Stimulated activated CD8-positive, alpha-beta memory T cell treated with anti-CD3 and anti-CD28 coated beads, Interleukin-15, amount 100 ng/mL, for 4 hours (primary cell): ENCODE measurements at regions not wholly inside any gene's neighbourhood (a gene's known extent, or its start where the extent isn't known, plus 50 kb on each side); places are given as distances from the start of the nearest gene placed in this dataset.
"Not testable (repeated sequence)": the region's sequence is repeated elsewhere in the genome, so short reads cannot be mapped to it uniquely, and the experiment has no call there.

Experiments used
- DNase-seq, 2 donors: peaks; one replicate each; pipeline ENCODE4 v3.0.0-alpha.2; 2020; ENCODE audit warnings: low read depth in 2 of 2

DNA sequence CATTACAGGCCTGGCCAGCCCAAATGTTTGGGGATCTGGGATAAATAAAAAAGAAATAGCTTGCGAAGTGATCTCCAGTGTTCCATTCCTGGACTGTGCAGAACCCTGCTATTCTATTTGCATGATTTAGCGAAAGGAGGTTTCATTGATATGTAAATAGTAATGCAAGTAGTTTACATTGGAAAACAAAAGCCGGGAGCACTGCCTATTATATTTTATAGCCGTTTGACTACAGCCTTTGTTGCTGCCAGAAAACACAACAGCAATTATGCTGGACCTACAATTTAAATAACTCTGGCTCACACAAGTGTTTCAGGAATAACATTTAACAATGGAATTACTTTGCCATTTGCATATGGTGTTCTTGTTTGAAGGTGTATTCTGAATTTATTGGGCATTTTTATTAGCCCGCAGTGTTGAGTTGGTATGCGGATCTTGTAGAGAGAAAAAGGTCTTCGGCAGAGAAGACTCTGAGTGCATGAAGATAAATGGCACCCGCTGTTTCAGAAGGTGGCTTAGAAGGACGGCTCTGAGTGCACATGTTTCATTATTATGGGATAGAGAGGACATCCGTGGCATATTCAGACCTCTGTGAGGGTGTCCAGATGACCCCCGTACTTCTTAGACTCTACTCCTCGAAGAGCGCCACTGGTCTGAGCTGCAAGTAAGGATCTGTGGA is 315.0 kb downstream of the BRD1 start:
- no peak for DNase-seq

DNA sequence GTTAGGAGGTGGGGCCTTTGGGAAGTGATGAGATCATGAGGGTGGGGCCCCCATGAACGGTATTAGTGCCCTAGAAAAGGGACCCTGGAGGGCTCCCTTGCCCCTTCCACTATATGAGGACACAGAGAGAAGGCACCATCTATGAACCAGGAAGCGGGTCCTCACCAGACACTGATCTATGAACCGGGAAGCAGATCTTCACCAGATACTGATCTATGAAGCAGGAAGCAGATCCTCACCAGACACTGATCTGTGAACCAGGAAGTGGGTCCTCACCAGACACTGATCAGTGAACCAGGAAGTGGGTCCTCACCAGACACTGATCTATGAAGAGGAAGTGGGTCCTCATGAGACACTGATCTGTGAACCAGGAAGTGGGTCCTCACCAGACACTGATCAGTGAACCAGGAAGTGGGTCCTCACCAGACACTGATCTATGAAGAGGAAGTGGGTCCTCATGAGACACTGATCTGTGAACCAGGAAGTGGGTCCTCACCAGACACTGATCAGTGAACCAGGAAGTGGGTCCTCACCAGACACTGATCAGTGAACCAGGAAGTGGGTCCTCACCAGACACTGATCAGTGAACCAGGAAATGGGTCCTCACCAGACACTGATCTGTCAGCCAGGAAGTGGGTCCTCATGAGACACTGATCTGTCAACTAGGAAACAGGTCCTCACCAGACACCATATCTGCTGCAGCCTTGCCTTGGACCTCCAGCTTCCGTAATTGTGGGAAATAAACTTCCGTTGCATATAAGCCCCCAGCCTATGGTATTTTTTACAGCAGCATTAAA is 316.1 kb downstream of the BRD1 start:
- not testable (repeated sequence) for DNase-seq

DNA sequence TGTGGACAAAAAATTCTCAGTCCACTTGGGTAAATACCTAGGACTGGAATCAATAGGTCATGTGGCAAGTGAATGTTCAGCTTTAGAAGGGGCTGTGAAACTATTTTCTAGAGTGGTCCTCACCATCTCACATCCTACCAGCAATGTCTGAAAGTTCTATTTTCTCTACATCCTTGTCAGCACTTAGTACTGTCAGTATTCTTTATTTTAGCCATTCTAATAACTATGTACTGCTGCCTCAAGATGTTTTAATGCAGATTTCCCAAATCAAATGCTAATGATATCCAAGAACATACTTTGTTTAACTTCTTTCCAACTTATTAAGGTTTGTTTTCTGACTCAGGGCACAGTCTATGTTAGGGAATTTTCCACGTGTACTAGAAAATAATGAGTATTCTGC is 317.0 kb downstream of the BRD1 start:
- DNase-seq: no peak

DNA sequence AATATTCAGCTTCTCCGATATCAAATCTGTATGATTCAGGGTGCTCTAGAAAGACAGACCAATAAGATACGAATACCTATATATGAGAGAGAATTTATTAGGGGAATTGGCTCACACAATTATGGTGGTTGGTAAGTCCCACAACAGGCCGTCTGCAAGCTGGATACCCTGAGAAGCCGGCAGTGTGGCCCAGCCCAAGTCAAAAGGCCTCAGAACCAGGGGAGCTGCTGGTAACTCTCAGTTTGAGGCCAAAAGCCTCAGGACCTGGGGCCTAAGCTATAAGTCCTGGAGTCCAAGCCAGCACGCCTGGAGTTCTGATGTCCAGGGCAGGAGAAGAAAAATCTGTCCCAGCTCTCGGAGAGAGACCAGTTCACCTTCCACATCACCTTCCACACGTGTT is 318.7 kb downstream of the BRD1 start:
- DNase-seq: no peak

DNA sequence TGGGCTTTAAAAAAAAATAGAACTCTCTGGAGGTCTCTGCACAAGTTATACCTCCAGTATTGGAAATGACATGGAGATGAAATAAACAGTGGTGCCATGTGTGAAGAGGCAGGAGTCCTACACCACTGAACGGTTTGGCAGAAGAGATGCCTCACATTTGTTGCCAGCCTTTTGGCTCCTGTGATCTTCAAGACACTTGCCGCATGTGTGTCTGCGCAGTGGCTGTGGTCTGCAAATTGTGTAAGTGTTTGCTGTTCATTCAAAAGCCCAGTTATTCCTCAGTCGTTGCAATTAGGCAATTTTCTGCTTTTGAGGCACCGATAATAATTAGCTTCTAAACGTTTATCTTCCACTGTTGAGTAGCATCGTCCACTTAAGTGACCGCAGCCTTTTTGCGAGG is 319.1 kb downstream of the BRD1 start:
- DNase-seq: no peak

DNA sequence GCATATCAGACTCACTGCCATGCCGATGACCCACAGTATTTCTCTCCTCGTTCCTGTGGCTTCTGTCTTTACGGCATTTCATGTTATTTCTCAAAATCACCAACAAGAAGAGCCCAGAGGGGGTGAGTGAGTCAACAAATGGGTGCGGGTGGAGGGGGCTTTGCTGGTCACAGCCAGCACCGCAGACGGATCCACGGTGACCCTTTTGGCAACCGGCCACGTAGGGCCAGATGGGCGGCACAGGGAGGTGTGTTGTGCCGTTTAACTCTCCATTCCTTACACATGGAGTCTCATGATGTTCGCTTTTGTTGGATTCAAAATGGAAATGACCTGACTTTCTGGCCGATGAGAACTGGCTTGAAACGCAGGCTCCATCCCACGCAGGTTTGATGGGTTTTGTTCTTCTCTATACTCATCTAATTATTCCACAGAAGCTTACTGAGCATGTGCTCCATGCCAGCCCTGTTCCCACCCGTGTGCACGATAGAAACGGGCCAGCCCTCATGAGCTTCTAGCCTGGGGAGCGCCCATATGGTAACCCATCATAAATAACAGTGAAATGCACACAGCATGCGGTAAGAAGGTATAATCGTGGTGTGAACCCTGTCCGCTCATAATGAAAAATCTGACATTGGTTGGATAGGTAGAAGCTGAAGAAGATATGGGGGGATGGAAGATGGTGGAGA is 319.9 kb downstream of the BRD1 start:
- DNase-seq: no peak

DNA sequence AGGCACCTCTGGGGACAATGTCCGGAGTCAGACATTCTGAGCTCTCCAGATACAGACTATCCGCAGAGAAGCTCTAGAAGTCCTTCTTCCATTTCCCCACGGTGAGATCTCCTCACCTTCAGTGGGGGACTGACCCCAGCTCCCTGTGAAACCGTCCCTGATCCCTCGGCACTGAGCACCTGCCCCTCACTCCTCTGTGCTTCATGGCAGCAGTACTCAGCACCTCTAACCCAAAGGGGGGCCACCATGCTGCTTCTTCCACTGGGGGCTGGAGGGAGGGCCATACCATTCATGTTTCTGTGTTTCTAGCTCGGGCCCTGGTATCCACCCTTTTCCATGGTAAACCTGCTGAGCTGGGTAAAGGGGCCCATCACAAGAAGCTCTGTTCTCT is 321.7 kb downstream of the BRD1 start:
- no peak for DNase-seq

DNA sequence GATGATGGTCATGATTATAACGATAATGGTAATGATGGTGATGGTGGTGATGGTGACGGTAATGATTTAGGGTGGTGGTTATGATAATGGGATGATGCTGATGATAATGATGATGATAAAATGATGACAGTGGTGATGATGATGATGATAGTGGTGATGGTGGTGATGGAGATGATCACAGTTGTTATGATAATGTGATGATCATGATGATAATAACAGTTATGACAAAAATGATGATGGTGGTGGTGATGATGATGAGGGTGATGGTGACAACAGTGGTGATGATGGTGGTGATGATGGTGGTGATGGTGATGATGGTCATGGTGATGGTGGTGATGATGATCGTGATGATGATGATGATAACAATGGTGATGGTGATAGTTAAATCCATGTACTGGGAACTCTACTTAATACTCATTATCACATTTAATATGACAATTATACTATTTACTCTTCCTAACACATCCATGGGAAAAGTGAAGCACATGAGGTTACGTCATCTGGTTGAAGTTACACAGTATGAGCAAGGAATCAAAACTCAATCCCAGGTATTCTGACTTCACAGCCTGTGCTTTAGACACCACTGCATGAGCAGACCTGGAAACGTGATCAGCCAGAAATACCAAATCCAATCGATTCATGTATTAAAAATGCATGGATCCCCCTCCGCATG is 322.2 kb downstream of the BRD1 start:
- DNase-seq: no peak

DNA sequence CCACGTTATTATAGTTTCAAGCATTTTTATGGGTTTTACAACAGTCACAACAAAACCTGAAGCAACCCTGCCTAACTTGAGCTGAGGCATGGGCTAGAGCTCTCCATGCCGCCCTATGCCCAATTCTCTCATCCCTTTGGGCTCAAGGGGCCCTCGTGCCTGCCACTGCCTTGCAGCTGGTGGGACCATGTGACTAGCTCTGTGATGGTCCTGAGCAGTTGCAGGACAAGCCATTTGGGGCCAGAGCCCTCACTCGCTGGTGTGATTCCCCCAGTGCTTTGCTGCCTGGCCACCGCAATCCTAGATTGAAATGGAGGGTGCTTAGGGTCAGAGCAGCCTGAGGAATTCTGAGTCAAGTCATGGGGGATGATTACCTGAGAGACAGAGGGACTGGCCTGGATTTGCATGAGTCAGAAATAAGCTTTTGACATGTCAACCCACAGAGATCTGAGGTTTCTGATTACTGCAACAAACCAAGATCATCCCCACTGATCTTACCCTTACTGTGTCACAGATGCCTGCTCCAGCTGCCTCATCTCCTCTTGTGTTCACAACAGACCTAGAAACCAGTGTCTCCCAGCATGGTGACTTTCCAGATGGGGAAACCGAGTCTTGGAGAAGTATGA is 323.7 kb downstream of the BRD1 start:
- no peak for DNase-seq

DNA sequence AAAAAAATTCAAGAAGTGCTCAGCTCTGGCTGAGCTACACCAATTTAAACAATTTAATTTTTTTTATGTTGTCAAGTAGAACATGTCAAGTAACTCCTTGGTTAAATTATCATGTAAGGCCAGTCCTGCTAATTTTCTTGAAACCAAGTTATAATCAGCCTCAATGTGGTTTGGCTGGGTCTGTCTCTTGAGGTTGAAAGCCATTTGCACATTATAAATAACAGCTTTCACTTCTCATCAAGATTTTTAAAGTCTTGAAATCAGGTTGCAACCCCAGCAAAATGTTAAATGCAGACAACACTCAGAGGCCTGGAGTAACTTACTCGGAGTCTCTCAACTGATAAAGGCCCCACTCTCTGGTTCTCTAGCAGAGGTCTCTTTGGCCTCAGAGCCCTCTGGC is 324.4 kb downstream of the BRD1 start:
- no peak for DNase-seq

DNA sequence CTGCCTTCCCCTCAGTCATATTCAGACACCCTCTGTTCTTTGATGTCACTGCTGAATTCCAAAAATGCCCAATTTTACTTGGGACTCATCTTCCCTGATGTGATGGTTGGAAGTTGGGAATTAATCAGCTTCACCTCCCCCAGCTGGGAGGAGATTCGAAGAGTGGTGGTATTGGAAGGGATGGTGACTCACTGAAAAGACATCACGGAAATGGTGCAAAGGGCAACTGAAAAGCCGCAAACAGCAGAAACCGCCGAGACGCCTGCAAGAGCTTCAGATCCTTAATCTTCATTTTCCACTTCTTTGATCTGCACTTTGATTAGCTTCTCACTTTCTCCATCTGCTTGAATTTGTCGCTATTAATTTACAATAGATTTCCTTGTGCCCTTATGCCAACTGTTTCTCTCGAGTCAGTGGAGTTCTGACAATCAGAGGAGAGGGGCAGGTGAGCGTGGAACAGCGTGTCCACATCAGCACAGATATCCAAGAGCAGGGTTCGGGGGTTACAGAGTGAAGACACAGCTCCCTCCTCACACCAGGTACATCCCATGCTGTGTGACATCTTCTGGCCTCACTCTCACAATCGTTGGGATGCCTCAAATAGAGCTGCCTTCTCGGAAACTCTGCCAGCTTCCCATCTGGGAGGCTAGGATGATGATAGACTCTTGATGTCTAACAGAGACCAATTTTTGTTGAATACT is 325.4 kb downstream of the BRD1 start:
- no peak for DNase-seq

DNA sequence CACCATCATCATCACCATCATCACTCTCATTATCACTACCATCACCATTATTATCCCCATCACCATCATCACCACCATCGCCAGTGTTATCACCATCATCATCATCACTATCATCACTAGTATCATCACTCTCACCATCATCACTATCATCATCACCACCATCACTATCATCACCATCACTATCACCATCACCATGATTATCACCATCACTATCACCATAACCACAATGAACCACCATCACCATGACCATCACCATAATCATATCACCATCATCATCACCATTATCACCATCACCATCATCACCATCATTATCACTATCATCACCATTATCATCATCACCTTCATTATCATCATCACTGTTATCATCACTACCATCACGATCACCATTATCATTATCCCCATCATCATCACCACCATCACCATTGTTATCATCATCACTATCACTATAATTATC is 326.7 kb downstream of the BRD1 start:
- no peak for DNase-seq

DNA sequence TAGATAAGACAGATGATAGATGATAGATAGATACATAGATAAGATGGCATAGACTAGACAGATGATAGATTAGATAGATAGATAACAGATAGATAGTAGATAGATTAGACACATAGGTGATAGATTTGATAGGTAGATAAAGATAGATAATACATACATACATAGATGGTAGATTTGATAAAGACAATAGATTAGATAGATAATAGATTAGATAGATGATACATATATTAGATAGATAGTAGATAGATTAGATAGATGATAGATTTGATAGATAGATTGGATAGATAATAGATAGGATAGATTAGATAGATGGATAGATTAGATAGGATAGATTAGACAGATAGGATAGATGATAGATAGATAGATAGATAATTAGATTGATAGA is 327.6 kb downstream of the BRD1 start:
- no peak for DNase-seq

DNA sequence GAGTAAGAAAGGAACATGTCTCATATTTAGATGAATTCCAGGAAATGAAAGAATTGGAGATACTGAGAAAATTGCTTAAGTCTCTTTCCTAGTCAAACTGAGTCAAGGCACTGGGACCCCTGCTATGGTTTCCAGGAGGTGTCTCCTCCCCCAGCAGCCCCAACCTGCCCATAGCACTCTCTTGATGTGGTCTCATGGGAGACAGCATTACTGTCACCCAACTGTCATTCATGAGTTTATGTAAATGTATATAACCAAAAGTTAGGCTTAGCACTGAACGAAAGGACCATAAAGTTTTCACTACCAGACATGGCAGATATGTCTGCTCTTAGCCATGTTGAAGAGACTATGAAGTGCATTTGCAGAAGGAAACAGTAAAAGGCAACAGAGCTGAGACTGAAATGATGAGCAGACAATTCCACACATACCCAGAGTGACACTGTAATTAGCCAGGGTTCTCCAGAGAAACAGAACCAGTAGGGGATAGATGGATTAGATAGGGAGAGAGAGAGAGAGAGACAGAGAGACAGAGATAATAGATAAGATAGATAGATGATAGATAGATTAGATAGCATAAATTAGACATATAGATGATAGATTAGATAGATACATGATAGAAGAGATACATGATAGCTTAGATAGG is 328.1 kb downstream of the BRD1 start:
- DNase-seq: no peak

DNA sequence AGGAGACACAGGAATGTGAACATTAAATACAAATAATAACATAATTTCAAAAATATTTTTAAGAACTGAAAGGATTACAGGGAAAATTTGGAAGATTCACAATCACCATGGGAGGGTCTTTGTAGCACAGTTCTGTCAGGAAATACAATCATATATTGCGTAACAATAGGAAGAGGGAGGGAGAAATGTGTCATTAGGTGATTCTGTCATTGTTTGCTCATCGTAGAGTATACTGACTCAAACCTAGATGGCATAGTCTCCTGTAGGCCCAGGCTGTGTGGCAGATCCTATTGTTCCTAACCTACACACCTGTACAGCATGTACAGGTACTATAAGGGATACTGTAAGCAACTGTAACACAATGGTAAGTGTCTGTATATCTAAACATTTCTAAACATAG is 330.4 kb downstream of the BRD1 start:
- no peak for DNase-seq

DNA sequence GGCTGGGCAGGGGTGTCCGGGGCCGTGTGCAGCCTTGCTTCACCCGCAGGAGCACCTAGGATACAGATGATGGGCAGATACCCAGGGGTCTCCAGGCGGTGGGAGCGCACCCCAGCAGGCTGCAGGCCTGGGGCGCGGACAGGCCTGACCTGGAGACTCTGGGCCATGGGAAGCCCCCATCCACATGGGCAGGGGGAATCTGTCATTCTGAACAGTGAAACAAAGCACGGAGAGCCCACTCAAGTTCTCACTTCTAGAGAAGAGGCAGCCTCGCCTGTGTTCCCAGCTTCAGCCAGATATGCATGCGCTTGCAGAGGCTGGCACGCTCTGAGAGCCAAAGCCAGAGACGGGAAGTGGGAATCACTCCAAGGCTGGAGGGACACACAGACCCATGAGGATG is 333.1 kb downstream of the BRD1 start:
- no peak for DNase-seq

DNA sequence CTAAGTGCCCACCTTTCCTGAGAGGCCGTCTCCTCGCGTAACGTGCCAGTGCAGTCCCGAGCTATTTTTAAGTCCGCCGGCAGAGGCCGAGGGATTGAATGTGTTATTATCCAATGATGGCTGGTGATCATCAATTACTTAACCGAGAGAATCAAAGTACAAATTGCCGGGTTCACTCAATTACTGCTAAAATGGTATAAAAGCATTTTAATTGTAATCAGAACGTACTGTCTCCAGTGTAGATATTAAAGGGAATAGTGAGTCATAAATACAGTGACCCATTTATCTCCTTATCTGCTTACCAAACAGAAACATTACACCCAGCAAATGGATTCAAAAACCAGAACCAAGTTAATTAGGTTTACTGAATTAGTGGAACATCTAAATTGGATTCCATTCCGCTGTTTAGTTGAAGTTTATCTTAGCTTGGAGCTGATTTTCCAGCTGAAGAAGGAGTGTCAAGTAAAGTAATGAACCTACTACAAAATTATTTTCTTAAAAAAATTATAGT is 334.9 kb downstream of the BRD1 start:
- no peak for DNase-seq

DNA sequence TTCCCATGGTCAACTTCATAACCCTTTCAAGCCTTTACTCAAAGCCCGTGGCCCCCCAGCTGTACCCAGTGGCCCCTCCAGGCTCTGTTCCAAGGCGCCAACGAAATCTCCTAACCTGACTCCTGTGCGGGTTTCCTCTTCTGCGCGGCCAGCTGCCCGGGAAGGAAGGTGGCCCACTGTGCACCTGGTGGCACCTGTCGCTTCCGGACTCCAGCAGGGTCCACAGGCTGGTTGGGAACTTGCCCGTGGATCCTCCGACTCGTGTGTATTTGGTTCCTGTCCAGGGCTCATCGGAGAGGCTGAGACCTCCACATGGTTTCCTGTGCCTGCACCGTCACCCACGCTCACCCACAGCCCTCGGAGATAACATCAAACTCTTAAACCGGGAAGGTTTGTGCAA is 335.4 kb downstream of the BRD1 start:
- DNase-seq: no peak

DNA sequence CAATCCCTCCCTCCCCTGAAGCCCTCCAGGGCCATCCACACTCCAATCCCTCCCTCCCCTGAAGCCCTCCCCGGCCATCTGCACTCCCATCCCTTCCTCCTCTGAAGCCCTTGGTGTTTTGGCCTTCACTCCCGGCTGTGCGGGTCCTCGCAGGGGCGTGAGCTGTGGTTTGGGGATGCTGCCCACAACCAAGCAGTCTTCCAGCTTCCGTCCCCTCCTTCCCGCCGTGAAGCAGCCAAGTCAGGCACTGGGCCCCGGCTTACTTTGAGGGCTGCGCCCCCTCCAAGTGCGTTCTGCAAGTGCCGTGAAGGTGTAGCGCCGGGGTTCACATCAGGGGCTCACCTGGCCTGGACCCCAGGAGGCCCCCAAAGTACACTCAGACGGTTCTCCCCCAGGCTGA is 335.9 kb downstream of the BRD1 start:
- DNase-seq: no peak

DNA sequence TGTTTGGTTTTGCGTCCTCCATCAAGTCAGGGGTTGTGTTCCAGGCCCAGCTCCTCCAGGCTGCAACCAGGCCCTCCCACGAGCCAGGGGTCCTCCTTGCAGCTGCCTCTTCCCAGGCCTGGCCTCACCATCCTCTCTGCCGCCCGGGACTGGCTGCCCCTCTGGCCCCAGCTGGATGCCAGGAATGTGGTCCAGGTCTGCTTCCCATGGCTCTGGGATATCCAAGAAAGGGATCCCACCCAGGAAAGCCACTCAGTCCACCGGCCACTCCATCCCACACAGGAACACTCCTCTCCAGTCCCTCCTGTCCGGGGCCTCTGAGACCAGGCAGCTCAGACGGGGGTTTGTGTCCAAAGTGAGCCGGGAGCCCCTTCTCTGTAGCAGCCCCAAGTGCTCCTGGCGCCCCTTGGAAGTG is 336.4 kb downstream of the BRD1 start:
- no peak for DNase-seq

DNA sequence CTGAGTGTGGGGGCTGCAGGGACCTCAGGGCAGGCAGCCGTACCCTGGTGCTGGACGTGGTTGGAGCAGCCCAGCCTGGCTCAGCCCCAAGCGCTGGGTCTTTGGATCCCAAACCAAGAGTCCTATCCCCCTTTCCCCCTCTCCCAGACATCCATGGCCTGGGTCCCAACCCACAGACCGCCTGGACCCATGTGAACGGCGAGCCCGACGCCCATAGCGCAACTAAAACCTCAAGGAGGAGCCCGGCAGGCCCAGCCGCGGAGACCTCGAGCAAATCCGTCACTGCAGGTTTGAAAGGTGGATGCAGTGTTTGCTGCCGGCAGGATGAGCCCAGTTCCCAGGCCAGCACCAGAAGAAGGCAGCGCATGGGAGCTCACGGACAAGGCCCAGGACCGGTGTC is 337.0 kb downstream of the BRD1 start:
- no peak for DNase-seq
